ENCODE measurements at regions not wholly inside any gene's neighbourhood (a gene's known extent, or its start where the extent isn't known, plus 50 kb on each side); places are given as distances from the start of the nearest gene placed in this dataset.

GRCh38 chr13:50678464-50679162, 164.9 kb downstream of the DLEU7 start:
- H3K4me3 ChIP-seq (ENCODE audit: low read depth, low read length), result no peak overlapping the region
- no peak for DNase-seq (ENCODE audit: low read depth)
- TF ChIP-seq CTCF (conservative IDR thresholded peaks at IDR 0.05; ENCODE audit: low read depth, low read length), result no peak

GRCh38 chr13:50679321-50679720, 164.2 kb downstream of the DLEU7 start:
- no peak for TF ChIP-seq CTCF (conservative IDR thresholded peaks at IDR 0.05; ENCODE audit: low read depth, low read length)

GRCh38 chr13:50682002-50682401, 161.5 kb downstream of the DLEU7 start:
- TF ChIP-seq CTCF (conservative IDR thresholded peaks at IDR 0.05; ENCODE audit: low read depth, low read length), result no peak
- no peak overlapping the region for H3K4me3 ChIP-seq (ENCODE audit: low read depth, low read length)
- no peak for DNase-seq (ENCODE audit: low read depth)

More at GRCh38 chr13:50679321-50679720, 164.2 kb downstream of the DLEU7 start:
- no peak for DNase-seq (ENCODE audit: low read depth)
- no peak overlapping the region for H3K4me3 ChIP-seq (ENCODE audit: low read depth, low read length)

- no peak for DNase-seq (ENCODE audit: low read depth)
- no peak for TF ChIP-seq CTCF (conservative IDR thresholded peaks at IDR 0.05; ENCODE audit: low read depth, low read length)
- H3K4me3 ChIP-seq (ENCODE audit: low read depth, low read length), result no peak overlapping the region
These were observed 160.5 kb downstream of the DLEU7 start for GRCh38 chr13:50682966-50683365.

- H3K4me3 ChIP-seq (ENCODE audit: low read depth, low read length), result no peak overlapping the region
- TF ChIP-seq CTCF (conservative IDR thresholded peaks at IDR 0.05; ENCODE audit: low read depth, low read length), result no peak
- no peak for DNase-seq (ENCODE audit: low read depth)
These were observed 159.1 kb downstream of the DLEU7 start for GRCh38 chr13:50684366-50684765.

GRCh38 chr13:50685491-50685890, 158.0 kb downstream of the DLEU7 start:
- H3K4me3 ChIP-seq (ENCODE audit: low read depth, low read length), result no peak overlapping the region
- TF ChIP-seq CTCF (conservative IDR thresholded peaks at IDR 0.05; ENCODE audit: low read depth, low read length), result no peak
- no peak for DNase-seq (ENCODE audit: low read depth)

- no peak for TF ChIP-seq CTCF (conservative IDR thresholded peaks at IDR 0.05; ENCODE audit: low read depth, low read length)
These were observed 157.5 kb downstream of the DLEU7 start for GRCh38 chr13:50685956-50686355.

More at GRCh38 chr13:50685956-50686355, 157.5 kb downstream of the DLEU7 start:
- no peak overlapping the region for H3K4me3 ChIP-seq (ENCODE audit: low read depth, low read length)
- DNase-seq (ENCODE audit: low read depth), result no peak

All from epithelial cell of proximal tubule (primary cell).